CD4-positive, alpha-beta T cell treated with Interleukin-10 for 1 hour (primary cell): ENCODE measurements at regions not wholly inside any gene's neighbourhood (a gene's known extent, or its start where the extent isn't known, plus 50 kb on each side); places are given as distances from the start of the nearest gene placed in this dataset.

Experiments
- DNase-seq: peaks from one replicate; pipeline ENCODE4 v3.0.0-alpha.2; 2020

DNA sequence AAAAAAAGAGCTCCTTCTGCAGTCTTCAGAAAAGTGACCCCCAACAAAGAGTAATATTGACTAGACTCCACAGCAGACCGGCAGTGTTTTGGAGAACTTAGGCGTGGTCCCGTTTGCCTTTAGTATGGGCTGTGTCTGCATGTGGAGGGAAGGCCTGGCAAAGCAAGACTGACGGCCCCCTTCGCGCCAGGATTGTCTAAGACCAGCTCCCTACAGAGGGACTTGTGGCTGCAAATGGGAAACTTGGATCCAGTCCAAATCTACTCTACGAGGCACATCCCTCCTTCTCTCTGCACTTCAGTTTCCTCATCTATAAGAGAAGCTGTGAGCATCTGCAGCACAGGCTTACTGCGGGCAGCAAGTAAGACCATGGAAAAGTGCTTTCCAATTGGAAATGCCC lies 350.0 kb downstream of the ZNF536 start:
- no peak for DNase-seq

DNA sequence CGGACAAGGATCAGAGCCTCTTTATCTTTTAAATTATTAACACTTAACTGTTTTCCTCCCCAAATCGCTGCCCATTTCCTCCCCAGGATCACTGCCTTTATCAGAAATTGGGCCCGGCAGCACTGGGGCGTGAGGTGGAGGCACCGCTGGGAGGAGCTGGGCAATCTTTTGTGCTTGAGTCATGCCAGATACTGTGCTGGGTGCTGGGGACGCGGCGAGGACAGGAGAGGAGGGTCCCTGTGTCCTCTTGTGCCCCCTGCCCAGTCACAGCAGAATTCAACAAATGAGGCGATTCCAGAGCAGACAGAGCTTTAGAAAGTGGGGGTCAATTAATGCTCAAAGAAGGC lies 347.8 kb downstream of the ZNF536 start:
- no peak for DNase-seq

DNA sequence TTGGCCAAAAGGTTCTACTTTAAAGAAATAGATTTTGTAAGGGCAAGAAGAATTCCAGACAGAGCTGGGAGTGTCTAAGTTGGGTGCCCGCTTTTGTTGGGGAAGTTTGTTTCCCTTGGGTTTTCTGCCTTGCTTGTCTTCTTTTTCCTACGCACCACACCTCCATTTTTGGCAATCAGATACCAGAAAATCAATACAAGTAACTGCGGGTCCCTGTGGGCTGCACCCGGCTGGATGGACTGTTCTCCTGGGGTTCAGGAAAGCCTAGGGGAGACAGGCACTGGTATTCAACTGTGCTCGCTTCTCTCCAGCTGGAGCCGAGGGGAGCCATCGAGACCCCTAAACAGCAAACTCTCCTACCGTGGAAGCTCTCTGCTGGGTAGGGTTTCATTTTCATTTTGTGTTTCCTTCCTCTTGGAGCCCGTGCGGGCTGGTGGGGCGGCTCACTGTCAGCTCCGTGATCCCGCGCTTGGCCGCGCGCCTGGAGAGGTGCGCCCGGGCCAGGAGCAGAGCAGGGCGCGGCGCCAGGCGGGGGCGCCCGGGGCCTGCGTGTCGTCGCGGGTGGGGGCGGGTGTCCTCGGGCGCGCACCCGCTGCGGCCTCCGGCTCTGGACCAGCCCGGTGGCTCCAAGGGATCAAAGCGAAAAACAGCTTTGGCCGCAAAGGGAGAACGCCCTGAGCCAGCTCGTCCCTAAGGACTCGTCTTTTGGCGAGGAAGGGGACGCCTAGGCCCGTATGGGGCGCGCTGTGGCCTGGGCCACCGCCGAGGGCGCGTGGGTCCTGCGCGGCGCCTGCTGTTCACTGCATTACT lies 347.2 kb downstream of the ZNF536 start:
- DNase-seq: no peak

DNA sequence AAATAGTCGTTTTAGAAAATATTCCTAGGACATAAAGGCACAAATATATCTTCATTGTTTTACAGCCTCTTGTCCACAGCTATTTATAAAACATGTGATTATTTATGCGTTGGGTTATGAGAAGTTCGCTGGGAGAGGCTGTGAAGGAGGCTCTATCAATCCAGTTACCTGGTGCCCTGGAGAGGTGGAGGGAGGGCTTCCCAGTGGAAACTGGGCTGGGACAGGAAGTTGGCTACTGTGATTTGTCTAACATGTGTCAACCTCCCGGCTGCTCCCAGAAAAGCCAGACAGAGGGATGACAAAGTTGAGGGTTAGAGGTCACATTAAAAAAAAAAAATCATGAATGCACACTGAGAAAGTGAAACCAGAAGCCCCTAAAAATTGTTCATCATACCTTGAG lies 346.5 kb downstream of the ZNF536 start:
- no peak for DNase-seq

DNA sequence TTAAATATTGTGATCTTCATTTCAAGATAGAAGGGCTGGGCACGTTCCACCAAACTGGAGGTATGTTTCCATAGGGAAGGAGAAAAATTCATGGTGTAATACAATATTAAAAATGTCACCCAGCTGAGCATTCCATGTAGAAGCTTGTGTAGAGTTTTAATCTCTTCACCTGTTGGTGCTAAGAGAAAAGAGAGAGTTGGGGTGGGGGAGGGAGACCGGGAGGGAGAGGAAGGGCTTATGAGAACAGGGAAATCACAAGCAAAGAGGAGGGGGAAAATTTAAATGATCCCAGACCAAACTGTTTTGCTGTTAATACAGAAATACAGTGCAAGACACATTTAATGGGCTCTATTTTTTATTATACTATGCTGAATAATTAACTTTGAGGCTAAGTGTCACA lies 345.8 kb downstream of the ZNF536 start:
- DNase-seq: no peak

DNA sequence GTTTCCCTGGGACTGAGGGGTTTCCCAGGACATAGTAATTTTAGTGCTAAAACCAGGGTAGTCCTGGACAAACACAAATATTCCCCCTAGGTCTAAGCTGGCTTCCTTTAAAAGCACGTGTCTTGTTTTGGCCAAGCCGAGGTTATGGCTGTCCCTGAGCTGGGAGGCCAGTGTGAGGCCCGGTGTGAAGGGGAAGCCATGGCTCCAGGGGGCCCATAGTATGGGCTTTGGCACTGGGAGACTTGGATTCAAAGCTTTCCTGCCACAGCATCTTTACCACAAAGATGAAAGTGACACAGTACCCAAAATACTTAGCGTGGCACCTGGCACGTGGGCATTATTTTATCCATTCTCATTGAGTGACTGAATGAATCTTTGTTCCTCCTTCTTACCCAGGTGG lies 345.2 kb downstream of the ZNF536 start:
- no peak for DNase-seq

DNA sequence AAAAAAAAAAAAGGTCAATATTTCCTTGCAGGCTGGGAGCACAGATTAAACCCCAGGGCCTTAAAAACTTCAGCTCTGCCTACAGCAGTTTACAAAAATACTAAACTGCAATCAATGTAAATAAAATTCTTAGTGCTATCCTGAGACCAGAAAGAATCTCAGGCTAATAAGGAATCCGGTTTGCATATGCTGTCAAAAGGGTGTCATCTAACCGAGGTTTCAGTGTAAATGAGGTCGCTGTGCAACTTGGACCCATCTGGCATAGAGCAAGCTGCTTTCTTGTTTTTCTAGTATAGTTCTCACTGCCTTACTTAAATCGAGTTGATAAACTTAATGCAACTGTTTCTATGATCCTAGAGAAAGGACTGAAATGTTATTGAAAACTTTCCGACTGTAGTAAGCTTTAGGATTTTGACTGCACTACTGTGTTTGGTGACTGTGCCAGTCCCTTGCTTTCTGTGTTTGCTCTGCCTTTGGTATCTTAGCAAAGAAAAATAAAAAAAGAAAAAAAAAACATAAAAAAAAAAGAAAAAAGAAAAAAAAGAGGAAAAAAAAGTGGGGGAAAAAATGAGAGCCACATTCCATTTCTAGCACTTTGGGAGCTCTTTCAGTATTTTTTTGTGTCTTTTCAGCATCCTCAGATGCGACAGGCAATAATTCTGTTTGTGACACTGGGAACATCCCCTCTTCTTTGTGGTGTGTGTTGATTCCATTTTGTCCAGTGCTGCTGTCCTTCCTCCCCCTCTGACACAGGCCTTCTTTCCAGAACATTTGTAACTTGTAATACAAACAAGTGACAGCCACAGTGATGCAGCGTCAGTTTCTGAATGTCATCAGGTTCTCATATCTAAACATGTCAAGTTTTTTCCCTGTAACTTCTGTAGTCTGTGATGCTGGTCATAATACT lies 340.5 kb downstream of the ZNF536 start:
- DNase-seq: no peak

DNA sequence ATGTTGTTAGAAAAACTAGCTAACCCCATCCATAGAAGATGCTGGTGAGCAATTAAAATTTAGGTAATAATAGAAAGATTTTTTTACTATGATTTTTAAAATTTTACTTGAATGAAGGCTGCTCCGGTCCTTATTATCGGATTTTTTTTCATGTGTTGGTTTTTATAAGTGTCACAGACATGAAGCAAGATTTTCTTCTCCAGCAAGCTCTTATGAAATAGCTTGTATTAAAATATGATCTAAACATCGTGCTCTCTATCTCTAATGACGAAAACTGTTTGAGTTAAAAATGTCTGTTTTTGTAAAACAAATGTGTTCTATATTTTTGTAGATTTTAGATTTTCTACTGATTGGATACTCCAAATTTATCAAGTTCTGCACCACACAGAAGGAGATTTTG lies 339.6 kb downstream of the ZNF536 start:
- DNase-seq: no peak

DNA sequence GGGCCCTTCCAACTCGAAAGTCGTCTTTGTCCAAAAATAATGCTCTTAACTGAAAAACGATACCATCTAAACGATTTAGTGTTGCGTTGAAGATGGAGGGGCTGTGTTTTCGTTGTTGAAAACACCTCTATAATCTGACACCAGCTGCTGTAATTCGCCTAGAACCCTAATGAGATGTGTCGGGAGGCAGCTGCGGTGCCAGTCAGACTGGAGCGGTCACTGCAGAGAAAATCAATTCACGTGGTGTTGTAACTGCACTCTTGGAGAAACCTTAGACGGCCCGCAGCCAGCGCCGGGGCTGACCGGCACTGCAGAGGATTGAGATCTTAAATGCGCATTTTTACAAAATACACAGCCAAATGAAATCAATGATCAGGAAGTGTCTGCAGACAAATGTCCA lies 339.1 kb downstream of the ZNF536 start:
- no peak for DNase-seq

DNA sequence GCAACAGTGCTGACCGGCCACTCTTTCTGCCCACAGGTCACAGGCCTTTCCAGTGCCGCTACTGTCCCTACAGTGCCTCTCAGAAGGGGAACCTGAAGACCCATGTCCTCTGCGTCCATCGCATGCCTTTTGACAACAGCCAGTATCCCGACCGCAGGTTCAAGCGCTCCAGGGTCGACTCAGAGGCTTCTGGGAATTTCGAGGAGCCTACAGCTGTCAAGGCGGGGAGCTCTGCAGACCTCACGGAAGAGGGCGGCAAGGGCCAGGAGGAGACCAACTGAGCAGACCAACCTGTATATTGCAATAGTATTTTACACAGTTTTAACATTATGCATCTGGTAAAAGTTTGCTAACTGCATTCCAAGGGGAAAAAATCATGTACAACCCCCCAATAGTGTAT lies 338.5 kb downstream of the ZNF536 start:
- no peak for DNase-seq

DNA sequence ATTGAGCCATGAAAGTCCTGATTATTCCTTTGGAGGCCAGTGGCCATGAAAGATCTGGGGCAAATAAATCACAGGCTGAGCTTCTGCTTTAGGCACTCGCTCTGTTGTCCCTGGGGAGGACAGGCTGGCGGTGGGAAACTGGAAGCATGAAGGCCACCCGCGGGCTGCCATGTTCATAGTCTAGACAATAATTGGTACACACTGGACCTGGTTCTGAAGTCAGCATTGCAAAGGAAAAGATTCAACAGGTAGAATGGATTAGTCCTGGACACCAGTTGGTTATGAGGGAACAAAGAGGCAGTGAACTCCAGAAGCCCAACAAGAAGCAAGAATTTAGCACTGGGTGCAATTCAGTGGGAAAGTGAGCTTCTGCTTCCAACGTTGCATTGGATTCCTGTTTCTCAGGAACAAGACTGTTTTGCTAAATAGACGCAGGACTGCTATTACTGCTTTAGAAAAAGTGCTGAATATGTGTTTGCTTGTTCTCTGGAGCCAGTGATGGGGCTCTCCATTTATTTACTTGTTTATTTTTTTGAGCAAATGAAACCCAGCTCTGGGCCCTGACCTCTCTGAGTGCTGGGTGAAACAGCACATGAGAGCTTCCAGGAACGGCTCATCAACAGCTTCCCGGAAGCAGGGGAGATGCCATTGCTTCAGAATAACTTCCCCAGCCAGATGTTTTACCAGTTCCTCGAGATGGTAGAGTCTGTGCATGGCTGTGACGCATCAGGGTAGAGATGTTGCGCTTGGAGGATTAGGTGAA lies 336.4 kb downstream of the ZNF536 start:
- no peak for DNase-seq

DNA sequence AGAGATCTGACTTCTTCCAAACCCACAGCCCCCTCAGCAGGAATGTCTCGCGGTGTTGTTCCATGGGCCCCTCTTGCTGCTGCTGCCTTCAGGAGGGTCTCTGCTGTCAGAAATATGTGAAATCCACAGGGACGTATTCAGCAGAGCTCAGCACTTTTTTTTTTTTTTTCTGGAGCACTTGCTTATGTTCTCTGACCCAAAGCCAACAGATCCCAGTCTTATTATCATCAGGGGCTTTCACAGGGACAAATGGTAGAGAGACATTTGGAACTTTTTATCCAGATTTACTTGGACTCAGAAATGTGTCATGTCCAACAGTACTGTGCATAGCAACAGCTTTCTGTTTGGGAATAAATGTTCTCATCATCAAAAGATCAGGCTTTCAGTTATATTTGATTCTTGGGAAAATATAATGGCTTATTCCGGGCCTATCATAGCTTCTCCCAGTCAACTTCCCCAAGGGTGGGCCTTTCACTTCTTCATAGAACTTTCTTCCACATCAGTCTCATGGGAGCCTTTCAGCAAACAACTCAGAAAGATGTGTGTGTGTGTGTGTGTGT lies 332.7 kb downstream of the ZNF536 start:
- no peak for DNase-seq

DNA sequence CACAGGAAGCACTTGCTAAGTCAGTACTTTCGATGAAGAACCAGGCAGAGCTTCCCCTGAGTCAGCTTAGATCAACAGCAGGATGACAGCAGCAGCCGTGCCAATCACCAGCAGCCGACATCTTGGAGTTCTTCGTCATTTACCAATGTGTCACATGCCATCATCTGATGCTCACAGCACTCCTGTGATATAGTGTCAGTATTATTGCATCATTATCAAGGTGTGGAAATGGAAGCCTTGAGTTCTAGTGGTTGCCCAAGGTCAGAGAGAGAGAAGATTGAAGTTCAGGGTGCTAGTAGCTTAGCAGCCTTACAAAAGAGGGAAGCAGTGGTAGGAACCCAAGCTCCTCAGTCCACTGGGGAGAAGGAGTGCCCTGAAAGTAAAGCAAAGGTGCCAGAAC lies 331.5 kb downstream of the ZNF536 start:
- DNase-seq: no peak

DNA sequence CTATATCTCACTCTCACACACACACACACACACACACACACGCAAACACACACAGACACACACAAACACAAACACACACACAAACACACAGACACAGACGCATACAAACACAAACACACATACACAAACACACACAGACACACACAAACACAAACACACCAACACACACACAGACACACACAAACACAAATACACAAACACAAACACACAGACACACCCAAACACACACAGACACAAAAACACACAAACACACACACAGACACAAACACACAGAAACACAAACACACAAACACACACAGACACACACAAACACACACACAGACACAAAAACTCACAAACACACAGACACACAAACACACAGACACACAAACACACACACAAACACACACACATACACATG lies 329.0 kb downstream of the ZNF536 start:
- no peak for DNase-seq

DNA sequence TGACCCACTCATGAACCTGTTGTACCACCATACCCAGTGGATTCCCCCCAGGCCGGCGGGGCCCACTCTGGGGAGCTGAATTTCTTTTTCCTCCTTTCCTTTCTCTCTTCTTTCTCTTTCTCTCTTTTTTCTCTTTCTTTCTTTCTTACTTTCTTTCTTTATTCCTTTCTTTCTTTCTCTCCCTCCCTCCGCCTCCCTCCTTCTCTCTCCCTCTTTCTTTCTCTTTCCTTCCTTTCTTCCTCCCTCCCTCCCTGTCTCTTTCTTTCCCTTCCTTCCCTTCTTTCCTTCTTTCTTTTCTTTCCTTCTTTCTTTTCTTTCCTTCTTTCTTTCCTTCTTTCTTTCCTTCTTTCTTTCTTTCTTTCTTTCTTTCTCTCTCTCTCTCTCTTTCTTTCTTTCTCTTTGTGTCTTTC lies 327.7 kb downstream of the ZNF536 start:
- no peak for DNase-seq

DNA sequence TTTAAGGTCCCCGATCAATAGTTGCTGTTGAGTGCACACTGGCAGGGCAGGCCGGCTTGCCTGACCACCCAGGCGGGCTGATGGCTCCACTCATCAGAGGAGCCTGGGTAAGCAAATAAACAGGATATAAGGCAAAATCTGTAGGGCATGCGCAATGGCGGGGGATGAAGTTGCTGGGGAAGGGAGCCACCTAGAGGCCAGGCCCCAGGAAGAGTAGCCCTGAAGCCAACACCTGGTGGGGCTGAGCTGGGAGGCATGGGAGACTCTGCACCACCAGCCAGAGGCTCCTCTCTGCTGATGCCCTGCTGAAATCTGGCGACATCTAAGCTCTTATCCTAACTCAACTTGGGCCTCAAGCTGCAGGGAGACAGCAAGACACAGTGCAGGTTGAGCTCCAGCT lies 324.3 kb downstream of the ZNF536 start:
- no peak for DNase-seq

DNA sequence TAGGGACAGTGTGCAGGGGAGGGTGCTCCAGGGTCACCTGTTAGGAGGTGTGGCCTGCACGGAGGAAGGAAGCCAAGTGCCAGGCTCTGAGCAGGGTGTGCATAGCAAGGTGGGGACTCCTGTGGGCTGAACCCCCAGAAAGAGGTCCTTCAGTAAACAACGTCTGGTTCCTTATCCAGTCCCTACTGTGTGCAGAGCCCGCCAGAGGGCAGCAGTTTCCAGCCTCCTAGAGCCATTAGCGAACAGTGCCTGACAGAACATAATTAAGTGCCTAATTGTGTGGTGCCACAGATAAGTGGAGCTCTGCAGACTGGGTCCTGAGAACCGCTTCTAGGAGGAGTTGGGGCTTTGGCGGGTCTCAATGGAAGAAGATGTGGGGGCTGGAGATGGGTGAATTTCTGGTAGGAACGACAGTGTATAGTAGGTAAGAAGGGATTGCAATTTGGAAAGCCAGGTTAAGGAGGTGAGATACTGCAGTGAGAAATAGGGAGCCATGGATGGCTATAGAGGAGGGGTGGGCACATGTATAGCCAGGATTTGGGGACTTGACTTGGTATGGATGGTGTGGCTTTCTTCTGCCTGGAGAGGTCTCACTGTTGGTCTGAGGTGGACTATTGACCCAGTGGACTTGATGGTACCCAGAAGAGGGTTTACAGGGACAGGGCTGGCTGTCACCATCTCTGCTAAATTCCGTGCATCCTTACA lies 323.1 kb downstream of the ZNF536 start:
- no peak for DNase-seq

DNA sequence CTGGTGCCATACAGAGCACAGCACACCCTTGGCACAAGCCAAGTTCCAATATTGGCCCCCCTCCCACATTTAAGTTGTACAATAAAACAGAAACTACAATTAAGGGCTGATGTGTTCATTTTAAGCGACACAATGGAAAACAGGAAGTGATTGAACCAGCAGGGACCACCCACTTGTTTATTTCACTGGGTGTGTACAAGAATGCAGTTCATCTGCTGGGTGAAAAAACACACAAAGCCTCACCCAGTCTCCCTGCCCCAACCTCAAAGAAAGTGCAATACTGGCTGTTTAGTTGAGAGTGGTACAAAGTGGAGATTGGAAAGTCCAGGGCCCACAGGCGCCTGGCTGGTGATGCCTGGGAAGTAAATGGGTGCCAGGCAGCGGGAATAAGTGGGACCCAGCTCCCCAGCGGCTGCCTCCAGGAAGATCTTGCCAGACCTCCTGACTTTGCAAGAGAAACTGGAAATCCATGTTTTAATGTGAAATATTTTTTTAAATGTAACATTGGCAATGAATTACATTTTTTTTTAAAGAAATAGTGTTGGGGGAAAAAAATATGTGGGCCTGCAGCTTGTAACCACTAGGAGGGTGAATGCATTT lies 322.1 kb downstream of the ZNF536 start:
- DNase-seq: no peak

DNA sequence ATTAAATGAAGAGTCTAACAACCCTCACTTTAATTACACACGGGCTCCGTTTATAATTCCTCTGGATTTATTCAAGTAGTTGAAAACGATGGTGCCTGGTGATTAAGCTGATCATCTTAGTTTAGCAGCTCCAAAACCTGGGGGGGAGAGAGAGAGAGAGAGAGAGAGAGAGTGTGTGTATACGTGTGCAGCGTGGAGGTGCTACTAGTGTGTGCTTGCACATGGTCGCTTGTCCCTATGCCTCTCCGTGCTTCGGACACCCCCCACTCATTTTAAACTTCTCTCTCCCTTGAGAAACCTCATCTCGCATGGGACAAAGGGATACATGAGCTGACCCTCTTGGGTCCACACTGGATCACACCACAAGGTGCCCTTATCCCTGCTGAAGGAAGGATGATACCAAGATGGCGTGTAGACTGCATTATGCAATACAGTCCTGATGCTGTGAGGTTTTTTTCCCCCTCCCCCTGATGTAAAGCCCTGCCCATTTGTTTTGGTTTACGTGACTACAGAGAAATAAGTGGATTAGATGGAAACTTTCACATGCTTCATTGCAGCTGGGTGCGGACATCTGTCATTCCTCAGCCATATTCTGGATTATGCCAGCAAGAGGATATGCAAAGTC lies 320.8 kb downstream of the ZNF536 start:
- no peak for DNase-seq

DNA sequence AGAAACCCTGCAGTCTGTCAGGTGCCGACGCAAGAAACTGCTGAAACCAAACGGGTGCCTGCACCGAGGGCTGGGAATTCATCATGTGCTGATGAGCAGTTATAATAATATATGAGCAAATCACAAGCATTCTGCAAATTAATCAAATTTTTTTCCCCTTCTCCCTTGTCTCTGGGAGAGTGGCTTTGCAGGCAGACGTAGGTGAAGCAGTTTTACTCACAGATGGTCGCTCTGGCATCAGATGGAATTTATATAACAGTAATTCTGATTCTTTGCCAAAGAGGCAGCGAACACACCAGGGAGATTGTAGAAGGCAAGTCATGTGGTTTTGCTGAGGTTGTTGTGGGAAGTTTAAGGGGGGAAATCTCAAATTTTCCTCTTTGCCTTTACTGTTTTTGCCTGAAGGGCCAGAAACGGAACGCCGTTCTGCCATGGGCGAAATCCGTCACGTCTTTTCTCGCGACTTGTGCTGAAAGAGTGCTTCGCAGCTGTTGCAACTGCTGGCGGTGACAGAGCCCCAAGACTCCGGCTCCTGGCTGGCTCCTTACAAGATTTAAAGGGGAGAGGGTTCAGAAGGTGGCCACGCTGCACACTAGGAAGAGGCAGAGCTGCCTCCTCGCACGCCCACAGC lies 320.1 kb downstream of the ZNF536 start:
- no peak for DNase-seq

DNA sequence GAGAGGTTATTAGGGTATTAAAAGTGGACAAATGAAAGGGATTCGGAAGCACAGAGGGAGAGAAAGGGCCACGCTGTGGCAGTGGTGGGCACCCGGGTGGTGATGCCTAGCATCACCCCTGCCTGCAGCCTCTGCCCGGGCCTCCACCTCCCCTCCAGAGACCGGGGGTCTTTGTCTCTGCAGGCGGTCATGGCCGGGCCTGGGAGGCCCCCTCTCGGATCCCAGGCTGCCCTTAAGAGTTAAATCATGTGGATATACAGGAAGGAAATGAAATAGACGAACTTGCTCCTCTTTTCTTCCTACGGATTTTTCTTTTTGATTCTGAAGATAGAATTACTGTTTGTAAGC lies 319.6 kb downstream of the ZNF536 start:
- DNase-seq: no peak
